H1 (cell line): ENCODE measurements at regions not wholly inside any gene's neighbourhood (a gene's known extent, or its start where the extent isn't known, plus 50 kb on each side); places are given as distances from the start of the nearest gene placed in this dataset.

Source experiments
- CTCF ChIA-PET: fragments of 300-600 bp; sonication (Branson Sonifier 250); formaldehyde crosslinking; loops from one replicate; lab custom pipeline; 2021; ENCODE audit not compliant: partially characterized antibody; lab: Charles Lee
- POLR2A ChIA-PET: fragments of 300-600 bp; sonication (Branson Sonifier 250); formaldehyde crosslinking; loops from one replicate; lab custom pipeline; 2021; ENCODE audit warnings: inconsistent platforms; ENCODE audit not compliant: partially characterized antibody; lab: Charles Lee
- DNase-seq, 2 experiments: peaks; one replicate each; pipeline versions ENCODE4 v3.0.0 to v3.0.0-alpha.2; 2010 to 2022; ENCODE audit warnings: low spot score in 2 of 2, low read depth in 1 of 2, mixed read lengths in 1 of 2
- FAIRE-seq: peaks from 2 replicates; lab custom pipeline; 2011; peaks lifted over from hg19 to GRCh38; lab: Jason Lieb, UNC
- H2AFZ ChIP-seq: 2 replicates; pipeline ENCODE4 v1.8.1; 2012; ENCODE audit warnings: low read length, inconsistent platforms
- H2AK5ac ChIP-seq: 2 replicates; pipeline ENCODE4 v1.6.1; 2013; ENCODE audit warnings: low read depth, low read length
- H2BK120ac ChIP-seq: replicated peaks from 2 replicates; pipeline ENCODE3; 2013; ENCODE audit warnings: low read depth, low read length, inconsistent platforms
- H2BK12ac ChIP-seq: 2 replicates; pipeline ENCODE4 v1.6.1; 2013; ENCODE audit warnings: low read depth, low read length
- H2BK15ac ChIP-seq: 2 replicates; pipeline ENCODE4 v1.6.1; 2013; ENCODE audit warnings: low read length
- H2BK20ac ChIP-seq: 2 replicates; pipeline ENCODE4 v1.6.1; 2013; ENCODE audit warnings: low read length
- H2BK5ac ChIP-seq: 2 replicates; pipeline ENCODE4 v1.6.1; 2013; ENCODE audit warnings: low read depth, low read length
- H3K14ac ChIP-seq: 2 replicates; pipeline ENCODE4 v1.6.1; 2013; ENCODE audit warnings: inconsistent platforms; ENCODE audit not compliant: insufficient read length
- H3K18ac ChIP-seq: 2 replicates; pipeline ENCODE4 v1.6.1; 2013; ENCODE audit warnings: low read length; ENCODE audit errors: extremely low read depth
- H3K23ac ChIP-seq: 2 replicates; pipeline ENCODE4 v1.6.1; 2013; ENCODE audit warnings: inconsistent platforms; ENCODE audit not compliant: insufficient read length
- H3K23me2 ChIP-seq: 2 replicates; pipeline ENCODE4 v1.6.1; 2013; ENCODE audit warnings: low read depth, low read length
- H3K27ac ChIP-seq: 2 replicates; pipeline ENCODE4 v1.6.1; 2011; ENCODE audit warnings: low read depth, low read length, inconsistent platforms
- H3K27me3 ChIP-seq, 4 experiments: replicated peaks in 1 of 4; 1 replicate in 1 of 4; 2 replicates in 3 of 4; pipeline versions ENCODE4 v1.6.1 to v1.8.1; 2011 to 2013; ENCODE audit warnings: low read length in 3 of 4, mild to moderate bottlenecking in 3 of 4, inconsistent platforms in 2 of 4, mixed read lengths in 2 of 4, moderate library complexity in 1 of 4; ENCODE audit not compliant: control insufficient read depth in 3 of 4, insufficient read depth in 3 of 4; ENCODE audit errors: extremely low read depth in 1 of 4
- H3K36me3 ChIP-seq, 4 experiments: 2 replicates each; pipeline versions ENCODE4 v1.6.1 to v1.8.1; 2011 to 2013; ENCODE audit warnings: mild to moderate bottlenecking in 4 of 4, low read length in 3 of 4, moderate library complexity in 2 of 4, control low read depth in 1 of 4, inconsistent platforms in 1 of 4; ENCODE audit not compliant: insufficient read depth in 4 of 4, control insufficient read depth in 2 of 4
- H3K4ac ChIP-seq: replicated peaks from 2 replicates; pipeline ENCODE3; 2013; ENCODE audit warnings: low read length, low read depth, mixed read lengths, inconsistent platforms; ENCODE audit not compliant: insufficient read length
- H3K4me1 ChIP-seq, 4 experiments: replicated peaks in 1 of 4; 1 replicate in 1 of 4; 2 replicates in 3 of 4; pipeline versions ENCODE4 v1.6.1 to v1.8.1; 2011 to 2013; ENCODE audit warnings: low read length in 3 of 4, inconsistent platforms in 2 of 4, mixed read lengths in 1 of 4; ENCODE audit not compliant: insufficient read depth in 4 of 4, control insufficient read depth in 3 of 4
- H3K4me2 ChIP-seq, 2 experiments: 2 replicates each; pipeline versions ENCODE4 v1.6.1 to v1.8.1; 2011 to 2013; ENCODE audit warnings: low read depth in 2 of 2, low read length in 2 of 2, control low read depth in 1 of 2, inconsistent platforms in 1 of 2, mild to moderate bottlenecking in 1 of 2; ENCODE audit not compliant: insufficient read depth in 1 of 2
- H3K4me3 ChIP-seq, 4 experiments: fragments of 200-600, 300-600 bp in 1 of 4; sonication (generic), shearing (Covaris generic), sonication (Bioruptor Twin) in 1 of 4; 2 replicates each; pipeline versions ENCODE4 v1.5.1 to v1.8.1; 2011 to 2016; ENCODE audit warnings: low read length in 4 of 4, low read depth in 3 of 4, control low read depth in 2 of 4, inconsistent platforms in 2 of 4, mild to moderate bottlenecking in 2 of 4, mixed read lengths in 1 of 4, moderate library complexity in 1 of 4; ENCODE audit not compliant: insufficient read depth in 2 of 4; ENCODE audit errors: extremely low read depth in 1 of 4
- H3K56ac ChIP-seq: replicated peaks from 2 replicates; pipeline ENCODE3; 2013; ENCODE audit warnings: low read depth, mild to moderate bottlenecking, mixed read lengths, low read length, inconsistent platforms; ENCODE audit not compliant: insufficient read length
- H3K79me1 ChIP-seq: 2 replicates; pipeline ENCODE4 v1.6.1; 2013; ENCODE audit warnings: low read depth, low read length, control low read depth
- H3K79me2 ChIP-seq, 2 experiments: 2 replicates each; pipeline versions ENCODE4 v1.6.1 to v1.8.1; 2012 to 2013; ENCODE audit warnings: low read length in 2 of 2, mild to moderate bottlenecking in 2 of 2, inconsistent platforms in 1 of 2; ENCODE audit not compliant: insufficient read depth in 2 of 2, control insufficient read depth in 1 of 2
- H3K9ac ChIP-seq, 4 experiments: replicated peaks in 1 of 4; 1 replicate in 1 of 4; 2 replicates in 3 of 4; pipeline versions ENCODE4 v1.6.1 to v1.8.1; 2011 to 2013; ENCODE audit warnings: low read depth in 3 of 4, low read length in 3 of 4, control low read depth in 2 of 4, mild to moderate bottlenecking in 2 of 4, moderate library complexity in 2 of 4, inconsistent platforms in 1 of 4; ENCODE audit errors: extremely low read depth in 1 of 4
- H3K9me3 ChIP-seq, 2 experiments: 2 replicates each; pipeline versions ENCODE4 v1.6.1 to v1.8.1; 2012 to 2013; ENCODE audit warnings: mild to moderate bottlenecking in 2 of 2, moderate library complexity in 2 of 2, control low read depth in 1 of 2, inconsistent platforms in 1 of 2, low read depth in 1 of 2, low read length in 1 of 2, mixed read lengths in 1 of 2; ENCODE audit not compliant: insufficient read depth in 2 of 2
- H4K20me1 ChIP-seq, 2 experiments: replicated peaks in 1 of 2; 2 replicates each; pipeline versions ENCODE3 to v1.8.1; 2011 to 2013; ENCODE audit warnings: inconsistent platforms in 2 of 2, low read length in 2 of 2, mild to moderate bottlenecking in 1 of 2; ENCODE audit not compliant: insufficient read depth in 2 of 2, control insufficient read depth in 1 of 2
- H4K5ac ChIP-seq: 2 replicates; pipeline ENCODE4 v1.6.1; 2013; ENCODE audit warnings: low read length, low read depth, mixed read lengths, inconsistent platforms; ENCODE audit not compliant: insufficient read length
- H4K8ac ChIP-seq: 2 replicates; pipeline ENCODE4 v1.8.0; 2013; ENCODE audit warnings: mild to moderate bottlenecking, moderate library complexity, low read length, inconsistent platforms; ENCODE audit not compliant: insufficient read depth; ENCODE audit errors: extremely low read depth
- H4K91ac ChIP-seq: replicated peaks from 2 replicates; pipeline ENCODE3; 2013; ENCODE audit warnings: low read length, mixed read lengths, inconsistent platforms; ENCODE audit not compliant: insufficient read length
- CEBPB ChIP-seq: IDR thresholded peaks from 2 replicates; pipeline ENCODE4 v1.6.1; 2012; ENCODE audit warnings: low read depth, low read length
- CHD2 ChIP-seq: IDR thresholded peaks from 2 replicates; pipeline ENCODE4 v1.6.1; 2012; ENCODE audit warnings: low read length, improper control_type of control experiment
- EGR1 ChIP-seq: IDR thresholded peaks from 2 replicates; pipeline ENCODE4 v1.6.1; 2011; ENCODE audit warnings: low read depth, low read length, borderline replicate concordance
- POLR2A ChIP-seq, 2 experiments: IDR thresholded peaks; 1 replicate in 1 of 2; 2 replicates in 1 of 2; pipeline ENCODE4 v1.6.1; 2011; ENCODE audit warnings: low read depth in 2 of 2, low read length in 2 of 2, mild to moderate bottlenecking in 2 of 2; ENCODE audit errors: control extremely low read depth in 1 of 2
- SIRT6 ChIP-seq: IDR thresholded peaks from one replicate; pipeline ENCODE4 v1.7.1; 2012; ENCODE audit warnings: low read length, inconsistent platforms
- SP4 ChIP-seq: IDR thresholded peaks from 2 replicates; pipeline ENCODE4 v1.6.1; 2012; ENCODE audit warnings: low read length, inconsistent platforms
- whole genome bisulfite sequencing, 2 experiments: shearing (Covaris generic) in 1 of 2; methylation state at CpG; one replicate each; pipeline versions ENCODE4 v1.1.6 to v1.1.7; 2013 to 2015; ENCODE audit warnings: low lambda C conversion rate in 2 of 2, mixed read lengths in 2 of 2, inconsistent platforms in 1 of 2, low coverage in 1 of 2, missing lambda C conversion rate in 1 of 2; ENCODE audit not compliant: insufficient replicate concordance in 2 of 2, insufficient coverage in 1 of 2, insufficient read length in 1 of 2; ENCODE audit errors: extremely low coverage in 1 of 2, missing lambda C conversion rate in 1 of 2; 5-methylcytosine and 5-hydroxymethylcytosine counted together

GRCh38 chr1:192866241-192866868, 57.5 kb downstream of the RGS2 start:
- Histone ChIP-seq H2BK5ac (no peak overlapping the region), H3K4ac (no peak overlapping the region), H4K8ac (no peak overlapping the region), H3K79me2 (no peaks in the 10 kb centered on the region), H3K18ac (no peak overlapping the region), H3K79me1 (no peaks in the 10 kb centered on the region), H3K9ac (no peak overlapping the region), H2BK15ac (no peak overlapping the region), H4K5ac (no peak overlapping the region), H2AFZ (no peak overlapping the region), H2BK20ac (no peak overlapping the region), H2BK12ac (no peak overlapping the region), H3K14ac (no peak overlapping the region), H3K4me1 (no peaks in the 10 kb centered on the region)
- no peak for DNase-seq
- TF ChIP-seq CEBPB (no peak), POLR2A (IDR thresholded peaks at IDR 0.05; ENCODE audit: control extremely low read depth in 1 of 2, low read depth in 2 of 2, low read length in 2 of 2) (no peak), EGR1 (no peak), SP4 (no peak), SIRT6 (no peak), CHD2 (no peak)
- TF ChIP-seq, all 59 proteins: peak for 0
- Histone ChIP-seq H4K91ac (no peak overlapping the region), H3K36me3 (no peaks in the 10 kb centered on the region), H3K23me2 (no peaks in the 10 kb centered on the region), H2AK5ac (no peak overlapping the region), H3K23ac (no peak overlapping the region), H3K27ac (no peak overlapping the region), H3K27me3 (no peaks in the 10 kb centered on the region), H3K4me2 (no peak overlapping the region), H4K20me1 (no peaks in the 10 kb centered on the region), H3K9me3 (no peaks in the 10 kb centered on the region; a peak in 1 of 4 replicates), H3K56ac (no peak overlapping the region), H2BK120ac (no peak overlapping the region), H3K4me3 (no peak overlapping the region)
- FAIRE-seq, result no peak
- 90% methylated on average over 5 of the region's 5 CpGs; no CpG with 5 or more reads in 1 of the 2 experiments for WGBS, 2 experiments
- ChIA-PET CTCF (interaction anchor here (1.6 kb wide), 1 partner anchor 13 kb away, joined by 5 read pairs; no protein-coding TSS in a partner anchor), POLR2A (no interaction called here)
